ENCODE measurements at regions not wholly inside any gene's neighbourhood (a gene's known extent, or its start where the extent isn't known, plus 50 kb on each side); places are given as distances from the start of the nearest gene placed in this dataset.

DNA sequence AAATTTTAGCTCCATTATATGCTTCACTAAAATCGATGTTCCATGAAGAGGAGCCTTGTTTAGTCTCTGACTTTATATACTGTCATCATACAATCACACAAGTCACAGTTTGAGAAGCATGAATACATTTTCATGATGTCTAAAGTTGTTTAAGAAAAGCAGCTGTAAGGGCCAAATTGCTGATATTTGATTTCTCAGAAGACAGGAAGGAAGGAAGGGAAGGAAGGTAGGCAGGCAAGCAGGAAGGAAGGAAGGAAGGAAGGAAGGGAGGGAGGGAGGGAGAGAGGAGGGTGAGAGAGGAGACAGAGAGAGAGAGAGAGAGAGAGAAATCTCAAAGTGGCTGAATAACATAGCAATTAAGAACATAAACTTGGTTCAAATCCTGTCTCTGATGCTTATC, 153.7 kb downstream of the RTL9 start (continued):
- TF ChIP-seq, protein P1, sequence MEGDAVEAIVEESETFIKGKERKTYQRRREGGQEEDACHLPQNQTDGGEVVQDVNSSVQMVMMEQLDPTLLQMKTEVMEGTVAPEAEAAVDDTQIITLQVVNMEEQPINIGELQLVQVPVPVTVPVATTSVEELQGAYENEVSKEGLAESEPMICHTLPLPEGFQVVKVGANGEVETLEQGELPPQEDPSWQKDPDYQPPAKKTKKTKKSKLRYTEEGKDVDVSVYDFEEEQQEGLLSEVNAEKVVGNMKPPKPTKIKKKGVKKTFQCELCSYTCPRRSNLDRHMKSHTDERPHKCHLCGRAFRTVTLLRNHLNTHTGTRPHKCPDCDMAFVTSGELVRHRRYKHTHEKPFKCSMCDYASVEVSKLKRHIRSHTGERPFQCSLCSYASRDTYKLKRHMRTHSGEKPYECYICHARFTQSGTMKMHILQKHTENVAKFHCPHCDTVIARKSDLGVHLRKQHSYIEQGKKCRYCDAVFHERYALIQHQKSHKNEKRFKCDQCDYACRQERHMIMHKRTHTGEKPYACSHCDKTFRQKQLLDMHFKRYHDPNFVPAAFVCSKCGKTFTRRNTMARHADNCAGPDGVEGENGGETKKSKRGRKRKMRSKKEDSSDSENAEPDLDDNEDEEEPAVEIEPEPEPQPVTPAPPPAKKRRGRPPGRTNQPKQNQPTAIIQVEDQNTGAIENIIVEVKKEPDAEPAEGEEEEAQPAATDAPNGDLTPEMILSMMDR (IDR thresholded peaks at IDR 0.05; ENCODE audit: low read depth, low read length, missing input control) = no peak

DNA sequence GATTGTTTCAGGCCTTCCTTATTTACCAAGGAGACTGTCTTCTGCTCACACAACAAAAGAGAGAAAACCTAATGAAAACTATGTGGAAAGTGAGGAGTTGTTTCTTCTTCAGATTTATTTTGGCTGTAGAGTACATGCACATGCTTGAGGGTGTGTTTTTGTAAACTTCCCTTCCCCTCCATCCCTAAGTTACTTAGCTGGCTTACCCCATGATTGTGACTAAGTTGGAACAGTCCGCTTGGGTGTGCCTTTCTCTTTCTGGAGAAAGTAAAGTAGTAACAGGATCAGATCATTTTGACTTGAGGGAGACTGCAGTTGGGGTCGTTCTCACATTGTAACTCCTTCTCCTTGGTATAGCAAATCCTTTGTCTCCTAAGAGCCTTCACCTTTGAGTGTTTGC, 155.9 kb downstream of the RTL9 start:
- H3K27me3 ChIP-seq (ENCODE audit: control insufficient read depth in 4 of 4, insufficient read depth in 4 of 4, low read length in 3 of 4) = peaks cover 0 to 8% (median 0%) of the 10 kb centered on the region in 4 donors
- H3K36me3 ChIP-seq (ENCODE audit: control insufficient read depth in 4 of 4, insufficient read depth in 3 of 4, low read depth in 1 of 4, low read length in 3 of 4) = no peaks in the 10 kb centered on the region
- no peaks in the 10 kb centered on the region for H3K9me3 ChIP-seq (ENCODE audit: control insufficient read depth in 4 of 4, low read length in 3 of 4)
- DNase-seq (ENCODE audit: low spot score) = no peak
- H3K9ac ChIP-seq (ENCODE audit: low read depth in 1 of 2, low read length in 2 of 2) = no peak overlapping the region
- no peaks in the 10 kb centered on the region for H3K4me1 ChIP-seq (ENCODE audit: control insufficient read depth in 4 of 4, insufficient read depth in 4 of 4, low read length in 3 of 4)
- no peak for TF ChIP-seq HNF4G (IDR thresholded peaks at IDR 0.05)
- TF ChIP-seq FOXA1 (IDR thresholded peaks at IDR 0.05) = no peak
- no peak for TF ChIP-seq HNF4A (conservative IDR thresholded peaks at IDR 0.05)
- no peak for TF ChIP-seq FOXA2 (IDR thresholded peaks at IDR 0.05)
- TF ChIP-seq, protein P2, sequence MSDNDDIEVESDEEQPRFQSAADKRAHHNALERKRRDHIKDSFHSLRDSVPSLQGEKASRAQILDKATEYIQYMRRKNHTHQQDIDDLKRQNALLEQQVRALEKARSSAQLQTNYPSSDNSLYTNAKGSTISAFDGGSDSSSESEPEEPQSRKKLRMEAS (IDR thresholded peaks at IDR 0.05) = no peak
- TF ChIP-seq, protein P3, sequence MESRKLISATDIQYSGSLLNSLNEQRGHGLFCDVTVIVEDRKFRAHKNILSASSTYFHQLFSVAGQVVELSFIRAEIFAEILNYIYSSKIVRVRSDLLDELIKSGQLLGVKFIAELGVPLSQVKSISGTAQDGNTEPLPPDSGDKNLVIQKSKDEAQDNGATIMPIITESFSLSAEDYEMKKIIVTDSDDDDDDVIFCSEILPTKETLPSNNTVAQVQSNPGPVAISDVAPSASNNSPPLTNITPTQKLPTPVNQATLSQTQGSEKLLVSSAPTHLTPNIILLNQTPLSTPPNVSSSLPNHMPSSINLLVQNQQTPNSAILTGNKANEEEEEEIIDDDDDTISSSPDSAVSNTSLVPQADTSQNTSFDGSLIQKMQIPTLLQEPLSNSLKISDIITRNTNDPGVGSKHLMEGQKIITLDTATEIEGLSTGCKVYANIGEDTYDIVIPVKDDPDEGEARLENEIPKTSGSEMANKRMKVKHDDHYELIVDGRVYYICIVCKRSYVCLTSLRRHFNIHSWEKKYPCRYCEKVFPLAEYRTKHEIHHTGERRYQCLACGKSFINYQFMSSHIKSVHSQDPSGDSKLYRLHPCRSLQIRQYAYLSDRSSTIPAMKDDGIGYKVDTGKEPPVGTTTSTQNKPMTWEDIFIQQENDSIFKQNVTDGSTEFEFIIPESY (IDR thresholded peaks at IDR 0.05) = no peak
- TF ChIP-seq RAD21 (IDR thresholded peaks at IDR 0.05) = no peak
- TF ChIP-seq GABPA (IDR thresholded peaks at IDR 0.05 in 1 of 2, conservative IDR thresholded peaks at IDR 0.05 in 1 of 2) = no peak
- no peak for TF ChIP-seq NR2F2 (IDR thresholded peaks at IDR 0.05)
- TF ChIP-seq, protein P4, sequence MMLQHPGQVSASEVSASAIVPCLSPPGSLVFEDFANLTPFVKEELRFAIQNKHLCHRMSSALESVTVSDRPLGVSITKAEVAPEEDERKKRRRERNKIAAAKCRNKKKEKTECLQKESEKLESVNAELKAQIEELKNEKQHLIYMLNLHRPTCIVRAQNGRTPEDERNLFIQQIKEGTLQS (IDR thresholded peaks at IDR 0.05) = no peak
- no peak for TF ChIP-seq TAF1 (conservative IDR thresholded peaks at IDR 0.05)
- TF ChIP-seq, protein P1 (IDR thresholded peaks at IDR 0.05; ENCODE audit: low read depth, low read length, missing input control) = no peak
- no peak for TF ChIP-seq EGR1 (IDR thresholded peaks at IDR 0.05; ENCODE audit: low read depth in 2 of 2)
- no peak overlapping the region for H3K27ac ChIP-seq (ENCODE audit: low read depth in 1 of 2, low read length in 2 of 2)
- H3K4me3 ChIP-seq (ENCODE audit: low read depth in 1 of 3, low read length in 3 of 3) = no peak overlapping the region
- 74% methylated on average over 2 of the region's 2 CpGs for WGBS

DNA sequence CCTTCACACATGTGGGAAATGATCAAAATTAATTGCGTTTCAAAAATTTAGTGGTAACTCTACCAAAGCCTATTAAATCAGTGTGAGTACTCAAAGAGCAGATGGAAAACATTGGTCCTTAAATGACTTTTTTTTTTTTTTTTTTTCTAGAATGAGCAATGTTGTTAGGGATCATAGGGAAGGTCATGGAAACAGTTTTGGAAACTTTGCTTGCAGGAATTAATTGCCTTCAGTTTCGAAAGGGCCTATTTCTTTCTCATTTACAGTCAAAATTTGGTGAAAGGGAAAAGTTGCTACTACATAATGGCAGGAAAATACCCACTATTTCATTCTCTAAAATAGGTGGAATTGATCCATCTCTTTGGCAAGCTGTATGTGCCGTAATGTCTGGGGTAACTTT, 160.9 kb downstream of the RTL9 start:
- no peak for TF ChIP-seq YY1 (IDR thresholded peaks at IDR 0.05)
- no peak for TF ChIP-seq NR2F2 (IDR thresholded peaks at IDR 0.05)
- TF ChIP-seq, protein P2 (IDR thresholded peaks at IDR 0.05) = no peak
- TF ChIP-seq GABPA (IDR thresholded peaks at IDR 0.05 in 1 of 2, conservative IDR thresholded peaks at IDR 0.05 in 1 of 2) = no peak
- H3K9ac ChIP-seq (ENCODE audit: low read depth in 1 of 2, low read length in 2 of 2) = no peak overlapping the region
- no peaks in the 10 kb centered on the region for H3K4me1 ChIP-seq (ENCODE audit: control insufficient read depth in 4 of 4, insufficient read depth in 4 of 4, low read length in 3 of 4)
- no peak overlapping the region for H3K4me3 ChIP-seq (ENCODE audit: low read depth in 1 of 3, low read length in 3 of 3)
- no peaks in the 10 kb centered on the region for H3K36me3 ChIP-seq (ENCODE audit: control insufficient read depth in 4 of 4, insufficient read depth in 3 of 4, low read depth in 1 of 4, low read length in 3 of 4)
- no peaks in the 10 kb centered on the region for H3K9me3 ChIP-seq (ENCODE audit: control insufficient read depth in 4 of 4, low read length in 3 of 4)
- peaks cover 0 to 3% (median 0%) of the 10 kb centered on the region in 4 donors for H3K27me3 ChIP-seq (ENCODE audit: control insufficient read depth in 4 of 4, insufficient read depth in 4 of 4, low read length in 3 of 4)
- no peak for DNase-seq (ENCODE audit: low spot score)
- no peak overlapping the region for H3K27ac ChIP-seq (ENCODE audit: low read depth in 1 of 2, low read length in 2 of 2)
- 81% methylated on average over 3 of the region's 3 CpGs for WGBS
